Naive thymus-derived CD4-positive, alpha-beta T cell (primary cell): ENCODE measurements at regions not wholly inside any gene's neighbourhood (a gene's known extent, or its start where the extent isn't known, plus 50 kb on each side); places are given as distances from the start of the nearest gene placed in this dataset.

Experiments used
- ATAC-seq: fragments of 150-1000 bp; cut with Tn5 transposase; 2 replicates; pipeline ENCODE4 v1.10.0; 2021; ENCODE audit warnings: mild to moderate bottlenecking, moderate library complexity
- CTCF ChIA-PET: fragments of 350-600 bp; sonication (Branson Sonifier 250); formaldehyde crosslinking; loops from one replicate; lab custom pipeline; 2021; ENCODE audit warnings: antibody characterized with exemption; lab: Charles Lee
- POLR2A ChIA-PET: fragments of 350-600 bp; sonication (Branson Sonifier 250); formaldehyde crosslinking; loops from one replicate; lab custom pipeline; 2021; ENCODE audit warnings: antibody characterized with exemption, inconsistent platforms; lab: Charles Lee
- DNase-seq, 9 donors: peaks; one replicate each; pipeline versions ENCODE4 v3.0.0 to v3.0.0-alpha.2; 2020 to 2022; ENCODE audit warnings: mixed read lengths in 1 of 9
- H3K27ac ChIP-seq: one replicate; pipeline ENCODE4 v1.7.0; 2013; ENCODE audit warnings: mild to moderate bottlenecking, low read depth, low read length, moderate library complexity
- H3K27me3 ChIP-seq, 2 donors: one replicate each; pipeline ENCODE4 v1.7.0; 2013; ENCODE audit warnings: low read length in 2 of 2, mild to moderate bottlenecking in 2 of 2, moderate library complexity in 2 of 2; ENCODE audit not compliant: control insufficient read depth in 2 of 2, insufficient read depth in 2 of 2
- H3K36me3 ChIP-seq, 3 experiments: 1 replicate in 2 of 3; 2 replicates in 1 of 3; pipeline ENCODE4 v1.7.0; 2013; ENCODE audit warnings: low read length in 3 of 3, mild to moderate bottlenecking in 3 of 3, moderate library complexity in 1 of 3; ENCODE audit not compliant: insufficient read depth in 3 of 3, control insufficient read depth in 2 of 3
- H3K4me1 ChIP-seq, 2 donors: one replicate each; pipeline ENCODE4 v1.7.0; 2013; ENCODE audit warnings: low read length in 2 of 2, mild to moderate bottlenecking in 2 of 2, moderate library complexity in 1 of 2; ENCODE audit not compliant: control insufficient read depth in 2 of 2, insufficient read depth in 2 of 2
- H3K4me3 ChIP-seq: 2 replicates; pipeline ENCODE4 v1.7.0; 2013; ENCODE audit warnings: mild to moderate bottlenecking, low read length
- H3K9me3 ChIP-seq, 3 experiments: 1 replicate in 2 of 3; 2 replicates in 1 of 3; pipeline ENCODE4 v1.7.0; 2013; ENCODE audit warnings: low read length in 3 of 3; ENCODE audit not compliant: control insufficient read depth in 2 of 3
- H3K27ac Mint-ChIP-seq, 9 donors: one replicate each; pipeline ENCODE4 v1.8.0; 2020 to 2022; ENCODE audit warnings: mixed read lengths in 9 of 9, mild to moderate bottlenecking in 8 of 9, moderate library complexity in 5 of 9, inconsistent platforms in 2 of 9
- H3K27me3 Mint-ChIP-seq, 5 donors: one replicate each; pipeline ENCODE4 v1.8.0; 2021 to 2022; ENCODE audit warnings: mixed read lengths in 5 of 5, mild to moderate bottlenecking in 1 of 5
- H3K36me3 Mint-ChIP-seq, 5 donors: one replicate each; pipeline ENCODE4 v1.8.0; 2020 to 2022; ENCODE audit warnings: mixed read lengths in 5 of 5, mild to moderate bottlenecking in 3 of 5, inconsistent platforms in 1 of 5
- H3K4me1 Mint-ChIP-seq, 7 donors: one replicate each; pipeline ENCODE4 v1.8.0; 2020 to 2022; ENCODE audit warnings: mixed read lengths in 7 of 7, mild to moderate bottlenecking in 3 of 7, inconsistent platforms in 1 of 7
- H3K4me3 Mint-ChIP-seq, 10 donors: one replicate each; pipeline ENCODE4 v1.8.0; 2020 to 2022; ENCODE audit warnings: mild to moderate bottlenecking in 10 of 10, mixed read lengths in 10 of 10, moderate library complexity in 6 of 10, inconsistent platforms in 2 of 10
- H3K9me3 Mint-ChIP-seq, 11 donors: one replicate each; pipeline ENCODE4 v1.8.0; 2020 to 2022; ENCODE audit warnings: mixed read lengths in 11 of 11, mild to moderate bottlenecking in 4 of 11, inconsistent platforms in 1 of 11, moderate library complexity in 1 of 11
- intact Hi-C, 2 donors: fragments of 100-400 bp; cut with micrococcal nuclease; formaldehyde crosslinking; loops; one replicate each; pipeline ENCODE4 v1.15.1; 2023

GRCh38 chr5:113652161-113652560 is 138.7 kb downstream of the YTHDC2 start:
- ChIA-PET POLR2A (no interaction called here), CTCF (no interaction called here)
- Mint-ChIP-seq H3K36me3 (no peaks in the 10 kb centered on the region), H3K4me1 (no peaks in the 10 kb centered on the region), H3K27ac (no peak overlapping the region), H3K27me3 (peaks cover 8 to 20% (median 12%) of the 10 kb centered on the region in 5 donors), H3K9me3 (peaks cover 0 to 2% (median 0%) of the 10 kb centered on the region in 11 donors), H3K4me3 (no peak overlapping the region)
- DNase-seq = no peak
- ATAC-seq = no peak
- Histone ChIP-seq H3K27me3 (no peaks in the 10 kb centered on the region), H3K9me3 (no peaks in the 10 kb centered on the region), H3K4me1 (no peaks in the 10 kb centered on the region), H3K36me3 (no peaks in the 10 kb centered on the region), H3K4me3 (no peak overlapping the region), H3K27ac (no peak overlapping the region)
- intact Hi-C loops = no loop called here

GRCh38 chr5:113654828-113655227 is 141.3 kb downstream of the YTHDC2 start:
- peaks cover 0 to 2% (median 0%) of the 10 kb centered on the region in 11 donors for H3K9me3 Mint-ChIP-seq
- no peak overlapping the region for H3K4me3 ChIP-seq
- H3K4me1 Mint-ChIP-seq = no peaks in the 10 kb centered on the region
- ChIA-PET CTCF (no interaction called here), POLR2A (no interaction called here)
- no peaks in the 10 kb centered on the region for H3K36me3 ChIP-seq
- no peak overlapping the region for H3K27ac ChIP-seq
- H3K9me3 ChIP-seq = no peaks in the 10 kb centered on the region
- no peaks in the 10 kb centered on the region for H3K4me1 ChIP-seq
- H3K4me3 Mint-ChIP-seq = no peak overlapping the region
- DNase-seq (no peak), ATAC-seq (no peak)
- peaks cover 0 to 5% (median 0%) of the 10 kb centered on the region in 5 donors for H3K27me3 Mint-ChIP-seq
- no peak overlapping the region for H3K27ac Mint-ChIP-seq
- no peaks in the 10 kb centered on the region for H3K36me3 Mint-ChIP-seq
- intact Hi-C loops = no loop called here
- H3K27me3 ChIP-seq = no peaks in the 10 kb centered on the region

- Mint-ChIP-seq H3K27ac (no peak overlapping the region), H3K27me3 (peaks cover 8 to 37% (median 21%) of the 10 kb centered on the region in 5 donors), H3K4me1 (no peaks in the 10 kb centered on the region), H3K36me3 (no peaks in the 10 kb centered on the region), H3K9me3 (peaks cover 0 to 3% (median 0%) of the 10 kb centered on the region in 11 donors), H3K4me3 (no peak overlapping the region)
- Histone ChIP-seq H3K4me1 (no peaks in the 10 kb centered on the region), H3K27ac (no peak overlapping the region), H3K27me3 (no peaks in the 10 kb centered on the region), H3K36me3 (no peaks in the 10 kb centered on the region), H3K9me3 (no peaks in the 10 kb centered on the region), H3K4me3 (no peak overlapping the region)
- intact Hi-C loops = no loop called here
- ChIA-PET CTCF (no interaction called here), POLR2A (no interaction called here)
- ATAC-seq (no peak), DNase-seq (no peak)
These were observed 146.7 kb downstream of the YTHDC2 start for GRCh38 chr5:113660206-113660605.

- Mint-ChIP-seq H3K9me3 (peaks cover 0 to 3% (median 0%) of the 10 kb centered on the region in 11 donors), H3K36me3 (no peaks in the 10 kb centered on the region), H3K4me3 (no peak overlapping the region), H3K27ac (no peak overlapping the region), H3K4me1 (no peaks in the 10 kb centered on the region), H3K27me3 (peaks cover 8 to 42% (median 24%) of the 10 kb centered on the region in 5 donors)
- Histone ChIP-seq H3K27me3 (no peaks in the 10 kb centered on the region), H3K27ac (no peak overlapping the region), H3K4me3 (no peak overlapping the region), H3K36me3 (no peaks in the 10 kb centered on the region), H3K4me1 (no peaks in the 10 kb centered on the region), H3K9me3 (no peaks in the 10 kb centered on the region)
- ATAC-seq (no peak), DNase-seq (no peak)
- ChIA-PET CTCF (no interaction called here), POLR2A (no interaction called here)
- intact Hi-C loops = no loop called here
These were observed 147.3 kb downstream of the YTHDC2 start for GRCh38 chr5:113660706-113661250.

- Mint-ChIP-seq H3K9me3 (peaks cover 0 to 6% (median 2%) of the 10 kb centered on the region in 11 donors), H3K4me3 (no peak overlapping the region), H3K4me1 (no peaks in the 10 kb centered on the region), H3K27ac (no peak overlapping the region), H3K27me3 (peaks cover 8 to 52% (median 28%) of the 10 kb centered on the region in 5 donors), H3K36me3 (no peaks in the 10 kb centered on the region)
- H3K27ac ChIP-seq = no peak overlapping the region
- CTCF ChIA-PET = interaction anchor here (0.6 kb wide), 1 partner anchor 1052 kb away, joined by 3 read pairs; no protein-coding TSS in a partner anchor
- no peaks in the 10 kb centered on the region for H3K4me1 ChIP-seq
- ATAC-seq (no peak), DNase-seq (peak in 5 of 9 donors; percentile 5 to 24 (median 9))
- intact Hi-C loops = loop anchor here (1.0 kb wide), 1 partner anchor 52 kb away; no protein-coding TSS in a partner anchor
- H3K9me3 ChIP-seq = no peaks in the 10 kb centered on the region
- no peaks in the 10 kb centered on the region for H3K36me3 ChIP-seq
- H3K27me3 ChIP-seq = no peaks in the 10 kb centered on the region
- H3K4me3 ChIP-seq = no peak overlapping the region
- POLR2A ChIA-PET = no interaction called here
These were observed 150.5 kb downstream of the YTHDC2 start for GRCh38 chr5:113663879-113664541.

GRCh38 chr5:113673041-113673440 is 159.5 kb downstream of the YTHDC2 start:
- CTCF ChIA-PET = no interaction called here
- Mint-ChIP-seq H3K27ac (no peak overlapping the region), H3K36me3 (no peaks in the 10 kb centered on the region), H3K9me3 (peaks cover 0 to 5% (median 3%) of the 10 kb centered on the region in 11 donors), H3K4me1 (no peaks in the 10 kb centered on the region), H3K27me3 (peaks cover 0 to 19% (median 4%) of the 10 kb centered on the region in 5 donors), H3K4me3 (no peak overlapping the region)
- Histone ChIP-seq H3K27me3 (no peaks in the 10 kb centered on the region), H3K27ac (no peak overlapping the region), H3K9me3 (no peaks in the 10 kb centered on the region), H3K4me1 (no peaks in the 10 kb centered on the region), H3K36me3 (no peaks in the 10 kb centered on the region), H3K4me3 (no peak overlapping the region)
- DNase-seq (no peak), ATAC-seq (no peak)
- intact Hi-C loops = loop anchor here in 1 of 2 donors (10.0 kb wide), 1 partner anchor 1572 kb away; no protein-coding TSS in a partner anchor
- POLR2A ChIA-PET = no interaction called here
